IMR-90 (cell line): ENCODE measurements at regions not wholly inside any gene's neighbourhood (a gene's known extent, or its start where the extent isn't known, plus 50 kb on each side); places are given as distances from the start of the nearest gene placed in this dataset.

ENCODE experiments used
- ATAC-seq: fragments of 200-7000 bp; cut with Tn5 transposase; 2 replicates; pipeline ENCODE4 v1.9.1; 2020; ENCODE audit warnings: low read depth, mild to moderate bottlenecking, moderate library complexity
- BruUV-seq: library from RNA; stranded (reverse); fragments of 400-500 nt; replicated peaks from 2 replicates; lab custom pipeline; 2021; lab: Mats Ljungman, UMichigan
- CTCF ChIA-PET: fragments of 300-600 bp; formaldehyde crosslinking; extraction: SDS; loops from one replicate; lab custom pipeline; 2021; ENCODE audit warnings: antibody characterized with exemption; lab: Yijun Ruan, JAX
- POLR2A ChIA-PET: fragments of 300-600 bp; sonication (Branson Sonifier 250); formaldehyde crosslinking; loops from one replicate; lab custom pipeline; 2022; ENCODE audit warnings: antibody characterized with exemption; ENCODE audit not compliant: unreplicated experiment; lab: Charles Lee
- DNase-seq: peaks from one replicate; pipeline ENCODE4 v3.0.0; 2013
- H2AFZ ChIP-seq: replicated peaks from 2 replicates; pipeline ENCODE3; 2013; ENCODE audit warnings: low read length, mild to moderate bottlenecking; ENCODE audit not compliant: poor library complexity
- H2AK5ac ChIP-seq: 2 replicates; pipeline ENCODE4 v1.6.1; 2013; ENCODE audit warnings: low read depth, low read length, inconsistent platforms
- H2AK9ac ChIP-seq: replicated peaks from 2 replicates; pipeline ENCODE3; 2013; ENCODE audit warnings: mild to moderate bottlenecking, low read depth, low read length, moderate library complexity; ENCODE audit not compliant: poor library complexity
- H2BK120ac ChIP-seq: 2 replicates; pipeline ENCODE4 v1.6.1; 2013; ENCODE audit warnings: low read depth, low read length, inconsistent platforms
- H2BK15ac ChIP-seq: 3 replicates; pipeline ENCODE4 v1.6.1; 2013; ENCODE audit warnings: low read depth, low read length, inconsistent platforms
- H2BK20ac ChIP-seq: 2 replicates; pipeline ENCODE4 v1.6.1; 2013; ENCODE audit warnings: low read depth, mild to moderate bottlenecking, inconsistent platforms, low read length, moderate library complexity
- H2BK5ac ChIP-seq: 2 replicates; pipeline ENCODE4 v1.6.1; 2013; ENCODE audit warnings: mild to moderate bottlenecking, low read depth, low read length, inconsistent platforms; ENCODE audit not compliant: poor library complexity, severe bottlenecking
- H3K14ac ChIP-seq: replicated peaks from 2 replicates; pipeline ENCODE4 v1.6.1; 2013; ENCODE audit warnings: low read depth, low read length, inconsistent platforms
- H3K18ac ChIP-seq: 2 replicates; pipeline ENCODE4 v1.6.1; 2013; ENCODE audit warnings: low read depth, low read length, control low read depth
- H3K23ac ChIP-seq: 2 replicates; pipeline ENCODE4 v1.6.1; 2013; ENCODE audit warnings: low read depth, low read length, inconsistent platforms
- H3K27ac ChIP-seq: 2 replicates; pipeline ENCODE4 v1.5.1; 2013; ENCODE audit warnings: mild to moderate bottlenecking, control low read depth, low read length; ENCODE audit not compliant: insufficient read depth
- H3K27me3 ChIP-seq: 2 replicates; pipeline ENCODE4 v1.6.1; 2013; ENCODE audit warnings: low read length; ENCODE audit not compliant: control insufficient read depth, insufficient read depth
- H3K36me3 ChIP-seq: 2 replicates; pipeline ENCODE4 v1.6.1; 2013; ENCODE audit warnings: low read length, mixed read lengths; ENCODE audit not compliant: control insufficient read depth, insufficient read depth
- H3K4ac ChIP-seq: 2 replicates; pipeline ENCODE4 v1.6.1; 2013; ENCODE audit warnings: low read depth, low read length, inconsistent platforms
- H3K4me1 ChIP-seq: 2 replicates; pipeline ENCODE4 v1.6.1; 2013; ENCODE audit warnings: low read length, mixed read lengths; ENCODE audit not compliant: control insufficient read depth, insufficient read depth
- H3K4me2 ChIP-seq: 2 replicates; pipeline ENCODE4 v1.6.1; 2013; ENCODE audit warnings: low read depth, mild to moderate bottlenecking, control low read depth, low read length, moderate library complexity
- H3K4me3 ChIP-seq: 2 replicates; pipeline ENCODE4 v1.5.1; 2013; ENCODE audit warnings: low read depth, mild to moderate bottlenecking, control low read depth, low read length, moderate library complexity; ENCODE audit not compliant: insufficient read depth
- H3K56ac ChIP-seq: 2 replicates; pipeline ENCODE4 v1.6.1; 2013; ENCODE audit warnings: low read length, inconsistent platforms; ENCODE audit not compliant: insufficient read depth; ENCODE audit errors: extremely low read depth
- H3K79me1 ChIP-seq, 2 experiments: 2 replicates each; pipeline ENCODE4 v1.6.1; 2013; ENCODE audit warnings: low read length in 2 of 2, inconsistent platforms in 1 of 2, low read depth in 1 of 2
- H3K9ac ChIP-seq: 2 replicates; pipeline ENCODE4 v1.6.1; 2013; ENCODE audit warnings: low read depth, low read length, control low read depth
- H3K9me1 ChIP-seq: 2 replicates; pipeline ENCODE4 v1.6.1; 2013; ENCODE audit warnings: low read length, inconsistent platforms; ENCODE audit not compliant: insufficient read depth
- H3K9me3 ChIP-seq: 2 replicates; pipeline ENCODE4 v1.6.1; 2013; ENCODE audit warnings: low read length; ENCODE audit not compliant: control insufficient read depth, insufficient read depth
- H4K20me1 ChIP-seq: 2 replicates; pipeline ENCODE4 v1.6.1; 2013; ENCODE audit warnings: low read length, inconsistent platforms; ENCODE audit not compliant: insufficient read depth
- H4K5ac ChIP-seq: 2 replicates; pipeline ENCODE4 v1.6.1; 2013; ENCODE audit warnings: mild to moderate bottlenecking, low read depth, low read length, control low read depth
- H4K8ac ChIP-seq, 2 experiments: 2 replicates each; pipeline ENCODE4 v1.6.1; 2013; ENCODE audit warnings: low read depth in 2 of 2, low read length in 2 of 2, control low read depth in 1 of 2, inconsistent platforms in 1 of 2
- H4K91ac ChIP-seq: 2 replicates; pipeline ENCODE4 v1.6.1; 2013; ENCODE audit warnings: low read depth, low read length, inconsistent platforms; ENCODE audit not compliant: insufficient read depth
- BHLHE40 ChIP-seq: fragments of 150-350 bp; IDR thresholded peaks from 2 replicates; pipeline ENCODE4 v1.6.1; 2016; ENCODE audit warnings: mild to moderate bottlenecking, low read depth, low read length
- CEBPB ChIP-seq: IDR thresholded peaks from 2 replicates; pipeline ENCODE4 v1.6.1; 2012; ENCODE audit warnings: low read depth, low read length, improper control_type of control experiment
- CTCF ChIP-seq: conservative IDR thresholded peaks from 2 replicates; pipeline ENCODE4 v1.5.1; 2012; ENCODE audit warnings: mild to moderate bottlenecking, low read depth, low read length, improper control_type of control experiment
- ELK1 ChIP-seq: fragments of 150-350 bp; IDR thresholded peaks from 2 replicates; pipeline ENCODE4 v1.6.1; 2016; ENCODE audit warnings: low read depth, mild to moderate bottlenecking, low read length, moderate library complexity, borderline replicate concordance
- MAZ ChIP-seq: IDR thresholded peaks from 2 replicates; pipeline ENCODE4 v1.6.1; 2012; ENCODE audit warnings: low read depth, mild to moderate bottlenecking, low read length, improper control_type of control experiment, moderate library complexity, borderline replicate concordance
- MXI1 ChIP-seq: IDR thresholded peaks from 2 replicates; pipeline ENCODE4 v1.6.1; 2012; ENCODE audit warnings: low read depth, mild to moderate bottlenecking, low read length, moderate library complexity, borderline replicate concordance
- POLR2A ChIP-seq: IDR thresholded peaks from 2 replicates; pipeline ENCODE4 v1.6.1; 2012; ENCODE audit warnings: mild to moderate bottlenecking, low read depth, low read length
- RAD21 ChIP-seq: IDR thresholded peaks from 2 replicates; pipeline ENCODE4 v1.6.1; 2012; ENCODE audit warnings: low read length, improper control_type of control experiment
- RFX5 ChIP-seq: IDR thresholded peaks from 2 replicates; pipeline ENCODE4 v1.8.0; 2012; ENCODE audit warnings: low read depth, mild to moderate bottlenecking, low read length, moderate library complexity
- SMC3 ChIP-seq: fragments of 150-350 bp; IDR thresholded peaks from 2 replicates; pipeline ENCODE4 v1.6.1; 2016; ENCODE audit warnings: low read depth, mild to moderate bottlenecking, antibody characterized with exemption, low read length, moderate library complexity
- WGBS, 2 experiments: methylation state at CpG; one replicate each; pipeline versions ENCODE4 v1.1.5 to v1.1.7; 2013; ENCODE audit warnings: missing lambda C conversion rate in 2 of 2; ENCODE audit not compliant: insufficient read length in 1 of 2; ENCODE audit errors: extremely low coverage in 2 of 2; 5-methylcytosine and 5-hydroxymethylcytosine counted together
- dilution Hi-C: fragments of 300-500 bp; cut with HindIII; formaldehyde crosslinking; loops from one replicate; pipeline ENCODE4 v1.14.3; 2018; ENCODE audit warnings: low sequenced_read_pairs; ENCODE audit not compliant: unreplicated experiment
- in situ Hi-C: fragments of 300-500 bp; cut with MboI; formaldehyde crosslinking; loops from 3 replicates; pipeline ENCODE4 v1.14.3; 2019; ENCODE audit warnings: low sequenced_read_pairs, inconsistent platforms, mixed read lengths
- intact Hi-C: fragments of 100-400 bp; cut with micrococcal nuclease; formaldehyde crosslinking; loops from 2 replicates; pipeline ENCODE4 v1.10.0; 2022

- dilution Hi-C loops (no loop called here), in situ Hi-C loops (no loop called here), intact Hi-C loops (no loop called here)
- H4K8ac ChIP-seq, result no peak overlapping the region
- no peaks in the 10 kb centered on the region for H4K20me1 ChIP-seq
- ChIA-PET CTCF (interaction anchor here (0.6 kb wide), 1 partner anchor 11 kb away, joined by 3 read pairs; no protein-coding TSS in a partner anchor), POLR2A (no interaction called here)
- H3K27ac ChIP-seq, result no peak overlapping the region
- H2BK5ac ChIP-seq, result no peak overlapping the region
- no TSS peak for BruUV-seq
- H4K5ac ChIP-seq, result no peak overlapping the region
- TF ChIP-seq POLR2A, result no peak
- TF ChIP-seq BHLHE40, result no peak
- TF ChIP-seq CEBPB, result no peak
- no peak for TF ChIP-seq MXI1
- TF ChIP-seq RFX5, result no peak
- TF ChIP-seq RAD21, result no peak
- TF ChIP-seq MAZ, result no peak
- TF ChIP-seq CTCF, result no peak
- no peak for TF ChIP-seq SMC3
- no peak for TF ChIP-seq ELK1
- no peak overlapping the region for H2BK15ac ChIP-seq
- no peak overlapping the region for H3K23ac ChIP-seq
- H2AK5ac ChIP-seq, result no peak overlapping the region
- no peak overlapping the region for H2AK9ac ChIP-seq
- no peak for DNase-seq
- H3K9me3 ChIP-seq, result peaks cover 11% of the 10 kb centered on the region; the same call in 1 of the 2 replicates
- H2BK120ac ChIP-seq, result no peak overlapping the region
- ATAC-seq, result no peak
- H3K4me2 ChIP-seq, result no peak overlapping the region
- H3K79me1 ChIP-seq, result no peaks in the 10 kb centered on the region
- H3K27me3 ChIP-seq, result no peaks in the 10 kb centered on the region
- no peak overlapping the region for H3K9ac ChIP-seq
- H2BK20ac ChIP-seq, result no peak overlapping the region
- H3K56ac ChIP-seq, result no peak overlapping the region
- H4K91ac ChIP-seq, result no peak overlapping the region
- no peak overlapping the region for H3K4me3 ChIP-seq
- H3K36me3 ChIP-seq, result no peaks in the 10 kb centered on the region
- WGBS, 2 experiments, result no CpG with 5 or more reads among the region's 3 CpGs
- no peak overlapping the region for H3K4ac ChIP-seq
- H3K14ac ChIP-seq, result no peak overlapping the region
- no peak overlapping the region for H3K18ac ChIP-seq
- no peaks in the 10 kb centered on the region for H3K4me1 ChIP-seq
- H2AFZ ChIP-seq, result no peak overlapping the region
- no peaks in the 10 kb centered on the region for H3K9me1 ChIP-seq
Observed at GRCh38 chr6:103875221-103875620, 984.5 kb downstream of the HACE1 start.
